Epidermal melanocyte (primary cell): ENCODE measurements at regions not wholly inside any gene's neighbourhood (a gene's known extent, or its start where the extent isn't known, plus 50 kb on each side); places are given as distances from the start of the nearest gene placed in this dataset.
A peak's percentile ranks its signal among the peaks of the same experiment; 100 is the strongest.

ENCODE experiments used
- DNase-seq: peaks from one replicate; pipeline ENCODE4 v3.0.0; 2011; ENCODE audit warnings: low spot score; ENCODE audit not compliant: insufficient read length

GRCh38 chr1:243917177-243917862, 67.3 kb upstream of the AKT3 start:
- DNase-seq = peak; percentile 51

DNA sequence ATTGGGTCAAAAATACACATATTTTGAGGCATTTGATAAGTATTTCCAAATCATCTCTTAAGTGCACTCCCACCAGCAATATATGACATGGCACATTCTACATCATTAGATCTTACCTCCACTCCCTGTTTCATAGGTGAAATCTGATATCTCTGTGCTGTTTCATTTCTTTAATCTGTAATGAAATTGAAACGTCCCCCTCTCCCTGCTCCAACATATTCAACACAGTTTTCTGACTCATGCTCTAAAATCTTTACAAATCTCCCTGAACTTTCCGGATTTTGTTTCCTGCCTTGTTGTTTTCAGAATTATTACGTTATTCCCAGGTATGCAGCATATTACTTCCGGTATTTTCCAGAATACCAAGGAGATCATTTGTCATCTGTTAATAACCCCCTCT, 66.1 kb upstream of the AKT3 start:
- DNase-seq = no peak

DNA sequence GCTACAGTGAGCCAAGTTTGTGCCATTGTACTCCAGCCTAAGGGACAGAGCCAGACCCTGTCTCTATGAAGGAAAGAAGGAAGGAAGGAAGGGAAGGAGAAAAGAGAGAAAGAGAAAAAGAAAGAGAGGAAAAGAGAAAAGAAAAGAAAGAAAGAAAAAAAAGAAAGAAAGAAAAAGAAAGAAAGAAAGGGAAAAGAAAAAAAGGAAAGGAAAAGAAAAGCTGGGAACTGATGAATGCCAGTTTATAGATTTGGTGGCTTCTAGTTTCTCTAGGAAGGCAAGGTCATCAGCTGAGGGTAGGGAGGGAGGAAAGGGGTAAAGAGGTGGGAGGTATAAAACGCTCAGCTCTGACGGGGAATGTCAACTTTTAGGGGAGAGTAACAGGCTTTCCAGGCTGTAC, 62.3 kb upstream of the AKT3 start:
- no peak for DNase-seq

DNA sequence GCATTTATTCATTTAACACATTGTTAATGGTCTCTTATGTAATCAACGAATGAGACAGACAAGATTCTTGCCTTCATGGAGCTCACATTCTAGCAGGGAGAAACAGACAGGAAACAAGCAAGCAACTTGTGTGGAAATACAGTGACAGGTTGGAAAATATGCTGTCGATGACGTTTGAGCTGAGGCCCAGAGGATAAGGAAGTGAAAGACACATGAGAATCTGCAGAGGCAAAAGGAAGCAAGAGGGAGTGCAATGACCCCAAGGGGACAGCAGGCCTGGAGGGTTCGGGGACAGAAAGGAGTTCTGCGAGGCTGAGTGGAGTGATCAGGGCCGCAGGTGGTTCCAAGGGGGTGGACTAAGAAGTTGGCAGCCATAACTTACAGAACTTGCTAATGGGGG, 60.6 kb upstream of the AKT3 start:
- DNase-seq = no peak

GRCh38 chr1:243903895-243904294, 53.9 kb upstream of the AKT3 start:
- no peak for DNase-seq

DNA sequence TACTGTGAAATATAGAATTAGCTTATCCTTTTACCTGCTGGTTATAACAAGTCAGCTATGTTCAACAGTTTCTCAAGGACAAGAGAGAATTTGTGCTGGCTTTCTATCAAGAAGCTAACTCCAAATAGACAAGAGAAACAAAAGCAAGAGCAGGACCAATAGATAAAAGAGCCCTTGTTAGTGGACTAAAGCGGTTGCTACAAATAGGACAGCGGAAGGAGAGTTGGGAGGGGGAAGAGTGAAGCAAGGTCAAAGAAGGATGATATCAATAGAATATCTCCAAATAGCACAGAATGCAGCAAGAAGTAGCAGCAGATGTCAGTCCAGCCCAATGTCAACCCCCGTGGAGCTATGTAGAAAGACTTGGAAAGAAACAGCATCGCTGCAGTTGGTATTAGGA, 53.0 kb upstream of the AKT3 start:
- DNase-seq = no peak

- no peak for DNase-seq
Measured at GRCh38 chr1:243902100-243902499, 52.1 kb upstream of the AKT3 start.
